ENCODE measurements at regions not wholly inside any gene's neighbourhood (a gene's known extent, or its start where the extent isn't known, plus 50 kb on each side); places are given as distances from the start of the nearest gene placed in this dataset.

DNA sequence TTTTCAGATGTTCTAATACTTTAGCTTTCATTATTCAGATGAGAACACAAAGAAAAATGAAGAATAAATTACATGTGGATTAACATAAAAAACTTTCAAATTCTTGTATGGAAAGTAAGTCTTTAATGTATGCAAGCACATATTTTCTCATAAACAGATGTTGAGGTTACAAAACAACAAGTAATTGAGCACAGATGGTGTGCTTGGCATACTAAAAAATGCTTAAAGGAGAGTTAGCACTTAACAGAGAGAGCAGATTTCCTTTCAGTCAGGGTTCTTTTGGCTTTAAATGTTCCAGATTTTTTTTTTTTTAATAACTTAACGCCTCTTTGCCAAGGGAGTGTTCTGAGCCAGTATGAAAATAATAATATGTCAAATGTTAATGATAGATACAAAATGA lies 96.0 kb downstream of the RASSF9 start:
- TF ChIP-seq, protein P1, sequence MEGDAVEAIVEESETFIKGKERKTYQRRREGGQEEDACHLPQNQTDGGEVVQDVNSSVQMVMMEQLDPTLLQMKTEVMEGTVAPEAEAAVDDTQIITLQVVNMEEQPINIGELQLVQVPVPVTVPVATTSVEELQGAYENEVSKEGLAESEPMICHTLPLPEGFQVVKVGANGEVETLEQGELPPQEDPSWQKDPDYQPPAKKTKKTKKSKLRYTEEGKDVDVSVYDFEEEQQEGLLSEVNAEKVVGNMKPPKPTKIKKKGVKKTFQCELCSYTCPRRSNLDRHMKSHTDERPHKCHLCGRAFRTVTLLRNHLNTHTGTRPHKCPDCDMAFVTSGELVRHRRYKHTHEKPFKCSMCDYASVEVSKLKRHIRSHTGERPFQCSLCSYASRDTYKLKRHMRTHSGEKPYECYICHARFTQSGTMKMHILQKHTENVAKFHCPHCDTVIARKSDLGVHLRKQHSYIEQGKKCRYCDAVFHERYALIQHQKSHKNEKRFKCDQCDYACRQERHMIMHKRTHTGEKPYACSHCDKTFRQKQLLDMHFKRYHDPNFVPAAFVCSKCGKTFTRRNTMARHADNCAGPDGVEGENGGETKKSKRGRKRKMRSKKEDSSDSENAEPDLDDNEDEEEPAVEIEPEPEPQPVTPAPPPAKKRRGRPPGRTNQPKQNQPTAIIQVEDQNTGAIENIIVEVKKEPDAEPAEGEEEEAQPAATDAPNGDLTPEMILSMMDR (IDR thresholded peaks at IDR 0.05; ENCODE audit: poor library complexity), result no peak
- no peak for TF ChIP-seq EZH2phosphoT487 (IDR thresholded peaks at IDR 0.05; ENCODE audit: low read depth, severe bottlenecking, unreplicated experiment)
